Loucy (cell line): ENCODE measurements at regions not wholly inside any gene's neighbourhood (a gene's known extent, or its start where the extent isn't known, plus 50 kb on each side); places are given as distances from the start of the nearest gene placed in this dataset.

Experiments
- H2AFZ ChIP-seq: fragments of 200-600 bp; sonication (generic); 2 replicates; pipeline ENCODE4 v1.6.0; 2016; ENCODE audit warnings: antibody characterized with exemption, mild to moderate bottlenecking, low read length, moderate library complexity
- H3F3A ChIP-seq: fragments of 200-600 bp; 2 replicates; pipeline ENCODE4 v1.6.0; 2016; ENCODE audit warnings: antibody characterized with exemption, low read depth, mild to moderate bottlenecking
- H3K27me3 ChIP-seq: fragments of 200-600 bp; sonication (generic); 2 replicates; pipeline ENCODE4 v1.6.1; 2014; ENCODE audit warnings: low read length, mild to moderate bottlenecking; ENCODE audit not compliant: insufficient read depth, poor library complexity, severe bottlenecking
- H3K36me3 ChIP-seq: fragments of 200-600 bp; sonication (generic); 2 replicates; pipeline ENCODE4 v1.6.1; 2016; ENCODE audit warnings: low read length; ENCODE audit not compliant: insufficient read depth
- H3K4me1 ChIP-seq: fragments of 200-600 bp; sonication (generic); 2 replicates; pipeline ENCODE4 v1.5.1; 2014; ENCODE audit warnings: low read length, mild to moderate bottlenecking; ENCODE audit not compliant: insufficient read depth, poor library complexity, severe bottlenecking
- H3K4me2 ChIP-seq: fragments of 200-600 bp; sonication (generic); 2 replicates; pipeline ENCODE4 v1.6.0; 2014; ENCODE audit warnings: antibody characterized with exemption, low read length, low read depth, mild to moderate bottlenecking; ENCODE audit not compliant: poor library complexity, severe bottlenecking
- H3K4me3 ChIP-seq: fragments of 200-600 bp; sonication (generic); 2 replicates; pipeline ENCODE4 v1.5.1; 2014; ENCODE audit warnings: low read length, mild to moderate bottlenecking, mixed read lengths; ENCODE audit not compliant: poor library complexity, severe bottlenecking
- H3K79me2 ChIP-seq: fragments of 200-600 bp; sonication (generic); 2 replicates; pipeline ENCODE4 v1.6.1; 2014; ENCODE audit warnings: low read length; ENCODE audit not compliant: insufficient read depth
- H3K9ac ChIP-seq: fragments of 200-600 bp; sonication (generic); 2 replicates; pipeline ENCODE4 v1.6.0; 2014; ENCODE audit warnings: mild to moderate bottlenecking, low read depth, low read length, moderate library complexity; ENCODE audit not compliant: poor library complexity, severe bottlenecking
- H3K9me2 ChIP-seq: fragments of 200-600 bp; sonication (generic); replicated peaks from 2 replicates; pipeline ENCODE4 v1.6.1; 2016; ENCODE audit warnings: low read depth, low read length, mixed read lengths
- H3K9me3 ChIP-seq: fragments of 200-600 bp; sonication (generic); 2 replicates; pipeline ENCODE4 v1.6.1; 2014; ENCODE audit warnings: mild to moderate bottlenecking, antibody characterized with exemption, low read length, low read depth; ENCODE audit not compliant: insufficient read depth
- H4K20me1 ChIP-seq: fragments of 200-600 bp; sonication (generic); 2 replicates; pipeline ENCODE4 v1.6.0; 2014; ENCODE audit warnings: antibody characterized with exemption, low read length, mild to moderate bottlenecking; ENCODE audit not compliant: insufficient read depth, poor library complexity, severe bottlenecking
- CTCF ChIP-seq: fragments of 200-600 bp; sonication (generic); conservative IDR thresholded peaks from 2 replicates; pipeline ENCODE4 v1.5.1; 2014; ENCODE audit warnings: mild to moderate bottlenecking, antibody characterized with exemption, low read length
- EZH2phosphoT487 ChIP-seq: fragments of 200-600 bp; IDR thresholded peaks from 2 replicates; pipeline ENCODE4 v1.6.1; 2018; ENCODE audit warnings: antibody characterized with exemption, mild to moderate bottlenecking, moderate library complexity, borderline replicate concordance

DNA sequence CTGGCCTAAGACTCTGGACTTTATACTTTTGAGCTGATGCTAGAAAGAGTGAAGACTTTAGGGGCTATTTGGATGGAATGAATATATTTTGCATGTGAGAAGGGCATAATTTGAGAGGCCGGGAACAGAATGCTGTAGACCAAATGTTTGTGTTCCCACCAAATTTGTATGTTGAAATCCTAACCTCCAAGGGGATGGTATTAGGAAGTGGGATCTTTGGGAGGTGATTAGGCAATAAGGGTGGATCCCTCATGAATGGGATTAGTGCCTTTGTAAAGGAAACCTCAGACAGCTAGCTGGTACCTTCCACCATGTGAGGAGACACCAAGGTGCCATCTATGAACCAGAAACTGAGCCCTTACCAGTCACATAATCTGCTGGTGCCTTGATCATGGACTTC lies 165.1 kb upstream of the S1PR3 start:
- H3K9me2 ChIP-seq, result no peaks in the 10 kb centered on the region
- no peaks in the 10 kb centered on the region for H3K9me3 ChIP-seq
- H3K79me2 ChIP-seq, result no peaks in the 10 kb centered on the region
- TF ChIP-seq EZH2phosphoT487 (no peak), CTCF (no peak)
- no peak overlapping the region for H3K4me2 ChIP-seq
- no peaks in the 10 kb centered on the region for H3K36me3 ChIP-seq
- no peaks in the 10 kb centered on the region for H3F3A ChIP-seq
- H4K20me1 ChIP-seq, result no peaks in the 10 kb centered on the region
- no peak overlapping the region for H3K9ac ChIP-seq
- H3K27me3 ChIP-seq, result no peaks in the 10 kb centered on the region
- no peak overlapping the region for H2AFZ ChIP-seq
- no peak overlapping the region for H3K4me3 ChIP-seq
- H3K4me1 ChIP-seq, result no peaks in the 10 kb centered on the region

DNA sequence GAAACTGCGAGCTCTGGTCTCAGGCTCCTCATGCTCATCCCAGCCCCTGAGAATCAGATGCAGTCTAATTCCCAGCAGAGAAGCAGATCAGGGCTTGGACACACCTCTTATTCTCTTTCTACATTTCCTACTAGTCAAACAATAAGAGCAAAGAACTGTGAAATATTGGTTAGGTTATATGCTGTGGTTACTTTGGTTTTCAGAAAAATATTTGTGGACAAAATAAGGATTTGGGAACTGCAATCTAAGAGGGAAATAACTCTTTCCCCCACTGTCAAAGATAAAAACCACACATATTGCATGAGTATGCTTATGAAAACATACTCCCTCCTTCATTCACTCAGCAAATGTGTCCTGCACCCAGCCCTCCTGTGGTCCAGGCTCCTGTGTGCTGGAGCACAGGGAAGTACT lies 164.5 kb upstream of the S1PR3 start:
- H3K4me2 ChIP-seq, result no peak overlapping the region
- no peak overlapping the region for H3K4me3 ChIP-seq
- no peaks in the 10 kb centered on the region for H3K4me1 ChIP-seq

GRCh38 chr9:88828018-88828417 lies 163.2 kb upstream of the S1PR3 start:
- no peak overlapping the region for H2AFZ ChIP-seq
- no peak for TF ChIP-seq CTCF
- no peak for TF ChIP-seq EZH2phosphoT487
- no peaks in the 10 kb centered on the region for H3K9me3 ChIP-seq
- H3K9me2 ChIP-seq, result no peaks in the 10 kb centered on the region
- no peak overlapping the region for H3K4me3 ChIP-seq
- no peaks in the 10 kb centered on the region for H3F3A ChIP-seq
- H3K9ac ChIP-seq, result no peak overlapping the region
- no peak overlapping the region for H3K4me2 ChIP-seq
- H3K27me3 ChIP-seq, result peaks cover 14% of the 10 kb centered on the region
- H3K79me2 ChIP-seq, result no peaks in the 10 kb centered on the region
- H3K36me3 ChIP-seq, result no peaks in the 10 kb centered on the region
- no peaks in the 10 kb centered on the region for H4K20me1 ChIP-seq
- H3K4me1 ChIP-seq, result no peaks in the 10 kb centered on the region

More for the DNA sequence above, 164.5 kb upstream of the S1PR3 start:
- H2AFZ ChIP-seq, result no peak overlapping the region
- no peaks in the 10 kb centered on the region for H3K79me2 ChIP-seq
- no peaks in the 10 kb centered on the region for H3K9me2 ChIP-seq
- no peaks in the 10 kb centered on the region for H3K36me3 ChIP-seq
- peaks cover 1% of the 10 kb centered on the region for H3K27me3 ChIP-seq
- H3K9me3 ChIP-seq, result no peaks in the 10 kb centered on the region
- no peak for TF ChIP-seq CTCF
- TF ChIP-seq EZH2phosphoT487, result no peak
- no peaks in the 10 kb centered on the region for H4K20me1 ChIP-seq
- no peak overlapping the region for H3K9ac ChIP-seq
- no peaks in the 10 kb centered on the region for H3F3A ChIP-seq
